Retinal pigment epithelial cell (primary cell): ENCODE measurements at regions not wholly inside any gene's neighbourhood (a gene's known extent, or its start where the extent isn't known, plus 50 kb on each side); places are given as distances from the start of the nearest gene placed in this dataset.

Source experiments
- DNase-seq: peaks from one replicate; pipeline ENCODE4 v3.0.0-alpha.2; 2010; ENCODE audit warnings: low read depth
- H3K4me3 ChIP-seq: 2 replicates; pipeline ENCODE4 v1.5.1; 2011; ENCODE audit warnings: mild to moderate bottlenecking, low read length, control low read depth, moderate library complexity
- TF ChIP-seq, protein P1 (sequence below): conservative IDR thresholded peaks from 2 replicates; pipeline ENCODE4 v1.5.1; 2011; ENCODE audit warnings: low read depth, low read length, control low read depth, inconsistent platforms

DNA sequence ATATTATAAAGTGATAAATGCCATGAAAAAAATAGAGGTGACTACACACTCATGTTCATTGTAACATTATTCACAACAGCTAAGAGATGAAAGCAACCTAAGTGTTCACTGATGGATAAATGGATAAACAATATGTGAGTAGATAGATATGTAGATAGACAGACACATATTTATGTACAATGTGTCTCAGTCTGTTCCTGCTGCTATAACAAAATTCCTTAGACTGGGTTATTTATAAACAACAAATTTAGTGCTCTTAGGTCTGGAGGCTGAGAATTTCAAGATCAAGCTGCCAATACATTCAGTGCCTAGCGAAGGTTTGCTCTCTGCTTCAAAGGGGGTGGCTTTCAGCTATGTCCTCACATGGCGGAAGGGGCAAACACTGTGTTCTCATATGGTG is 312.5 kb downstream of the ZNF621 start:
- H3K4me3 ChIP-seq = no peak overlapping the region
- TF ChIP-seq, protein P1, sequence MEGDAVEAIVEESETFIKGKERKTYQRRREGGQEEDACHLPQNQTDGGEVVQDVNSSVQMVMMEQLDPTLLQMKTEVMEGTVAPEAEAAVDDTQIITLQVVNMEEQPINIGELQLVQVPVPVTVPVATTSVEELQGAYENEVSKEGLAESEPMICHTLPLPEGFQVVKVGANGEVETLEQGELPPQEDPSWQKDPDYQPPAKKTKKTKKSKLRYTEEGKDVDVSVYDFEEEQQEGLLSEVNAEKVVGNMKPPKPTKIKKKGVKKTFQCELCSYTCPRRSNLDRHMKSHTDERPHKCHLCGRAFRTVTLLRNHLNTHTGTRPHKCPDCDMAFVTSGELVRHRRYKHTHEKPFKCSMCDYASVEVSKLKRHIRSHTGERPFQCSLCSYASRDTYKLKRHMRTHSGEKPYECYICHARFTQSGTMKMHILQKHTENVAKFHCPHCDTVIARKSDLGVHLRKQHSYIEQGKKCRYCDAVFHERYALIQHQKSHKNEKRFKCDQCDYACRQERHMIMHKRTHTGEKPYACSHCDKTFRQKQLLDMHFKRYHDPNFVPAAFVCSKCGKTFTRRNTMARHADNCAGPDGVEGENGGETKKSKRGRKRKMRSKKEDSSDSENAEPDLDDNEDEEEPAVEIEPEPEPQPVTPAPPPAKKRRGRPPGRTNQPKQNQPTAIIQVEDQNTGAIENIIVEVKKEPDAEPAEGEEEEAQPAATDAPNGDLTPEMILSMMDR = no peak
- no peak for DNase-seq

DNA sequence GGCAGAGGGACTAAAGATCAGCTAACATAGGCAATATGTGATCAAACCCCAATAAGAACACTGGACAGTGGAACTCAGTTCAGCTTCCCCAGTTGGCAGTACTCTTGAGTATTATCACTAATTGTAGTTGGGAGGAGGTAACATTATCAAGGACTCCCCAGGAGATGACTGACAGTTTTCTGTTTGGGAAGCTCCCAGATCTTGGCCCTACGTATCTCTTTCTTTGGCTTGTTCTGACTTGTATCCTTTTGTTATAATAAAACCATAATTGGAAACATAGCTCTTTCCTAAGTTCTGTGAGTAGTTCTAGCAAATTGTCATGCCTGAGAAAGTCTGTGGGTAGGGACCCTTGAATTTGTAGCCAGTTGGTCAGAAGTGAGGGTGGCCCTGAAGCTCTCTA is 316.4 kb downstream of the ZNF621 start:
- TF ChIP-seq, protein P1 = no peak
- no peak overlapping the region for H3K4me3 ChIP-seq
- DNase-seq = no peak

DNA sequence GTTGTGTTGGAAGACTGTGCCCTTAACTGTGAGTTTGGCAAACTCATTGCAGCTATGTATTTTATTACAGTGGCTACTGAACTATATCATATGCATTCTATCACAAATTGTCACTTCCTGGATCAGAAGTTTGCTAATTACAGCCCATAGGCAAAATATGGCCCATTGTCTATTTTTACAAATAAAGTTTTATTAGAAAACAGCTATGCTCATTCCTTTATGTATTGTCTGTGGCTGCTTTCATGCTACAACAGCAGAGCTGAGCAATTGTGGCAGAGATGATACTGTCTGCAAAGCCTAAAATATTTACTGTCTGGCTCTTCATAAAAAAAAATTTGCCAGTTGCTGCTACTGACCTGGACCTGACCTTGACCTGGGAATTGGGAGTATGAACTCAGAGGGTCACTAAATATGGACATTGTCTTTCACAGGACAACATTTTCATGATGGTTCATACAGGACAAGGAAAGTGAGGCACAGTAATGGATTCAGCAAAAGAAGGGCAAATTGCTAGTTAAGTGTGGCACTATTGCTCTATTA is 316.9 kb downstream of the ZNF621 start:
- H3K4me3 ChIP-seq = no peak overlapping the region
- TF ChIP-seq, protein P1 = no peak
- DNase-seq = no peak

DNA sequence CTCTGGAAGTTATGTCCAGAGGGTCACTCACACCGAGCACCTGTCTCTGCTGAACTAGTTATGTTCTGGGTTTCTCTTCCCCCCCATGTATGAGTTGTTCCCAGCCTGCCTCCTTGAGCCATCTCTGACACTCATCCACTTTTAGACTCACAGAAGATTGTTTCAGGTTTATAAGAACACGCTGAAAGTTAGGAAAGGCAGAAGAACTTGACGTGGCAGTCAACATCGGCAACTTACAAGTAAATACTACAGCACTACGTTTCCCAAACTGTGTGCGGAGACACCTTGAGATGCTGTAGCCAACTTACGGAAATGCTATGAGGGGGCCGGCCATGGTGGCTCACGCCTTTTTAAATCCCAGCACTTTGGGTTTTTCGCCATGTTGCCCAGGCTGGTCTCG is 318.0 kb downstream of the ZNF621 start:
- TF ChIP-seq, protein P1 = no peak
- H3K4me3 ChIP-seq = no peak overlapping the region
- no peak for DNase-seq

DNA sequence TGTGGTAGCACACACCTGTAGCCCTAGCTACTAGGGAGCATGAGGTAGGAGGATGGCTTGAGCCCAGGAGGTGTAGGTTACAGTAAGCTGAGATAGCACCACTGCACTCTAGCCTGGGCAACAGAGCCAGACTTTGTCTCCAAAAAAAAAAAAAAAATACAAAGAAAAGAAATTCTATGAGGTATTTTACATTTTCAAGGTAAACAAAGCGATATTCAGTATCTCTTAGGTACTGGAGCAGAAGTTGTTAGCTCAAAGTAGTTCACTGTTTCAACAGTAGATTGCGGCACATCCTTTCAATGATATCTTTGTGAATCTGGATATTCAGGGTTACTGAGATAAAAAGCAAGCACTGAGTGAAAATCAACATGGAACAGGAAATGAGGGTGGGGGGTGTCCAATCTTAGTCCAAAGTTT is 318.5 kb downstream of the ZNF621 start:
- TF ChIP-seq, protein P1 = no peak
- no peak for DNase-seq
- H3K4me3 ChIP-seq = no peak overlapping the region

DNA sequence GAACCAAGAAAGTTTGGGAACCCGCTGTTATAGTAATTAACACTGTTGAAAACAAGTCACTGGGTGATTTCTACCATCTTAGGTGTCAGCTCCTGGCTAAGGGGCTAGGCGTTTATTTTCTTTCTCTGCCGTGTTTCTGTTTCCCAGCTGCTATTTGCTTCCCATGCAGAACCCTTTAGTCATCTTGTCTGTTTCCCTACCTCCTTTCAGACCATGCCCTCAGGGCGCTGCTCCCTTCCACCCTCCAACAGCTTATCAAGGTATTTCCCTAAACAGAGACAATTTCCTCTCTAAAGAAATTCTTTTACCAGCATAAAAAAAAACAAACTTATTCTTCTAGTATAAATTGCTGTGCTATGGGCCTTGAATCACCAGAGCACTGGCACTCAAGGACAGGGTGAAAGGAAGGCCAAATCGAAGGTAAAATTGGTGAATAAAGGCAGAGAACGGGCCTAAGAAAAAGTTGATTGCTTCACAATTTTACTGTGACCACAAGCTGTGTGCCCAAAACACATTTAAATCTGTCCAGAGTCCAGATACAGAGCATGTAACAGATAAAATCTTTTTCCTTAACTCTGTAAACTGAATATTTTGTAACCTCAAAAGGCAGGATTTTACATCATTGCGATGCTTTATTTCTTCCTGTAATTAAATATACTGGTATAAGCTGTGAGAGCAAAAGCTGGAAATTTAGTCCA is 319.2 kb downstream of the ZNF621 start:
- DNase-seq = no peak
- TF ChIP-seq, protein P1 = no peak
- H3K4me3 ChIP-seq = no peak overlapping the region

DNA sequence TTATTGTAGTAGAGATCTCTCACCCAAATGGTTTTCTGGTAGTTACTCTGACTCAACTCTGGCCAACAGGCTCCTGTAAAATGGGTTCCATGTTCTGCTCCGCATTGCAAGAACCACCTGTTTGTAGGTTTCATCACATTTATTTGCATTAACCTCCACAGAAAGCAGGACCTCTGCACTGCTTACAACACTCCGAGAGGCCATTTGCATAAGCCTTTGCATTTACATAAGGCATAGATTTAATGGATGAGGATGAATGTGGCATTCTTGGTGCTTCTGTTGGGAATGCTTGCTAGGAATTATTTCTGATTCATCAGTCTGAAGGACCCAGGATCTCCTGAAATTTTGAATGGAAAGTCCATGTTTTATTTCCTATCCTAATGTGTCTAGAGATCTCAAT is 320.1 kb downstream of the ZNF621 start:
- DNase-seq = no peak
- H3K4me3 ChIP-seq = no peak overlapping the region
- TF ChIP-seq, protein P1 = no peak
